Upper lobe of right lung (tissue), 1 donor: ENCODE measurements at regions not wholly inside any gene's neighbourhood (a gene's known extent, or its start where the extent isn't known, plus 50 kb on each side); places are given as distances from the start of the nearest gene placed in this dataset.

Experiments
- ATAC-seq: fragments of 200-7000 bp; cut with Tn5 transposase; one replicate; pipeline ENCODE4 v1.9.1; 2020; ENCODE audit warnings: mild to moderate bottlenecking, moderate library complexity
- DNase-seq: peaks from one replicate; pipeline ENCODE4 v3.0.0-alpha.2; 2020
- H3K27ac ChIP-seq: fragments of 200-600 bp; one replicate; pipeline ENCODE4 v1.8.0; 2022
- H3K27me3 ChIP-seq: fragments of 200-600 bp; one replicate; pipeline ENCODE4 v1.8.0; 2022; ENCODE audit warnings: mild to moderate bottlenecking
- H3K36me3 ChIP-seq: fragments of 200-600 bp; one replicate; pipeline ENCODE4 v1.8.0; 2022
- H3K4me1 ChIP-seq: fragments of 200-600 bp; one replicate; pipeline ENCODE4 v1.8.0; 2022
- H3K4me3 ChIP-seq: fragments of 200-600 bp; one replicate; pipeline ENCODE4 v1.8.0; 2022; ENCODE audit warnings: mild to moderate bottlenecking
- H3K9me3 ChIP-seq: fragments of 200-600 bp; one replicate; pipeline ENCODE4 v1.8.0; 2022
- intact Hi-C: fragments of 100-400 bp; cut with DNase I; formaldehyde crosslinking; loops from one replicate; pipeline ENCODE4 v1.11.0; 2022
- TF ChIP-seq, protein P1 (sequence below): fragments of 200-600 bp; IDR thresholded peaks from one replicate; pipeline ENCODE4 v1.8.0; 2022; ENCODE audit warnings: antibody characterized with exemption
- donor health status: DM: no; HTN: yes; CAD: no; lungs with severe emphysema.

- Histone ChIP-seq H3K4me3 (no peak overlapping the region), H3K9me3 (no peaks in the 10 kb centered on the region), H3K27me3 (no peaks in the 10 kb centered on the region), H3K36me3 (no peaks in the 10 kb centered on the region), H3K27ac (no peak overlapping the region), H3K4me1 (no peaks in the 10 kb centered on the region)
- no peak for DNase-seq
- intact Hi-C loops: no loop called here
- TF ChIP-seq, protein P1, sequence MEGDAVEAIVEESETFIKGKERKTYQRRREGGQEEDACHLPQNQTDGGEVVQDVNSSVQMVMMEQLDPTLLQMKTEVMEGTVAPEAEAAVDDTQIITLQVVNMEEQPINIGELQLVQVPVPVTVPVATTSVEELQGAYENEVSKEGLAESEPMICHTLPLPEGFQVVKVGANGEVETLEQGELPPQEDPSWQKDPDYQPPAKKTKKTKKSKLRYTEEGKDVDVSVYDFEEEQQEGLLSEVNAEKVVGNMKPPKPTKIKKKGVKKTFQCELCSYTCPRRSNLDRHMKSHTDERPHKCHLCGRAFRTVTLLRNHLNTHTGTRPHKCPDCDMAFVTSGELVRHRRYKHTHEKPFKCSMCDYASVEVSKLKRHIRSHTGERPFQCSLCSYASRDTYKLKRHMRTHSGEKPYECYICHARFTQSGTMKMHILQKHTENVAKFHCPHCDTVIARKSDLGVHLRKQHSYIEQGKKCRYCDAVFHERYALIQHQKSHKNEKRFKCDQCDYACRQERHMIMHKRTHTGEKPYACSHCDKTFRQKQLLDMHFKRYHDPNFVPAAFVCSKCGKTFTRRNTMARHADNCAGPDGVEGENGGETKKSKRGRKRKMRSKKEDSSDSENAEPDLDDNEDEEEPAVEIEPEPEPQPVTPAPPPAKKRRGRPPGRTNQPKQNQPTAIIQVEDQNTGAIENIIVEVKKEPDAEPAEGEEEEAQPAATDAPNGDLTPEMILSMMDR: no peak
- no peak for ATAC-seq
These were observed 539.9 kb downstream of the OLFM4 start for GRCh38 chr13:53568491-53568890.

DNA sequence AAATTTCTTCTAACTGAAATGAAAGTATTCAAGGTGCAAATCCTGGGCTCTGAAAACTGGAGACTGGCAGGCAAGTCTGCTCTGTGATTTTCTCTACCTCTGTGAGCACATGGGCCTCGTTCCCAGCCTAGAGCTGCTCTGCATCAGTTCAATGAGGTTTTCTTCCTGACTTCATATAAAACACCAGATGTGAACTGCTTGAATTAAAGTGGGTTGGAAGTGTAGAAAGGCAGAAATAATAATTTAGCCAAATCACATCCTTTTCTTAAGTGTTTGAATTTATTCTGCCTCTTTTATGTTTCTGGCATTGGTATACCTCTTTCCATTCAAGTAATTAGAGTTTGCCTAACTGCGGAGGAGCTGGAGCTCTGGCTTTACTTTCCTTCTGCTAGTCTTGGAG lies 540.8 kb downstream of the OLFM4 start:
- Histone ChIP-seq H3K4me3 (no peak overlapping the region), H3K27me3 (no peaks in the 10 kb centered on the region), H3K9me3 (no peaks in the 10 kb centered on the region), H3K4me1 (no peaks in the 10 kb centered on the region), H3K36me3 (no peaks in the 10 kb centered on the region), H3K27ac (no peak overlapping the region)
- TF ChIP-seq, protein P1: no peak
- ATAC-seq: no peak
- intact Hi-C loops: no loop called here
- DNase-seq: no peak

DNA sequence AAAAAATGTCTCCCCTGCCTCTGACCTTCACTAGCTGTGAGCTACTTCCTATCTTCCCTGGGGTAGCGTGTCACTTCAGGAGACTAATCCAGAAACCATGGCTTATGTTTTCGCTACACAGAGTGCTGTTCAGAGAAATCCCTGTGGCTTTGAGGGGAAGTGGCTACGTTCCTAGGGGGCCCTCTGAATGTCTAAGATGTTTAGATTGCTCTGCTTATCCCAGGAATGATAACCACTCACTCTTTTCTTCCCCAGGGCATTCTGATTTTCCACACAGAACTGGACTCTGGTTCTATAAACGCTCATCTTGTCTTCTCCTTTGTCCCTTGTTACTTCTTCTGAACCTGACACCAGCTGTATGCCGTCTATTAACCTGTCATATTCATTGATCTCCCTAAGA lies 572.5 kb downstream of the OLFM4 start:
- Histone ChIP-seq H3K27me3 (no peaks in the 10 kb centered on the region), H3K4me1 (no peaks in the 10 kb centered on the region), H3K27ac (no peak overlapping the region), H3K9me3 (no peaks in the 10 kb centered on the region), H3K4me3 (no peak overlapping the region), H3K36me3 (no peaks in the 10 kb centered on the region)
- ATAC-seq: no peak
- no peak for DNase-seq
- intact Hi-C loops: no loop called here
- TF ChIP-seq, protein P1: no peak

DNA sequence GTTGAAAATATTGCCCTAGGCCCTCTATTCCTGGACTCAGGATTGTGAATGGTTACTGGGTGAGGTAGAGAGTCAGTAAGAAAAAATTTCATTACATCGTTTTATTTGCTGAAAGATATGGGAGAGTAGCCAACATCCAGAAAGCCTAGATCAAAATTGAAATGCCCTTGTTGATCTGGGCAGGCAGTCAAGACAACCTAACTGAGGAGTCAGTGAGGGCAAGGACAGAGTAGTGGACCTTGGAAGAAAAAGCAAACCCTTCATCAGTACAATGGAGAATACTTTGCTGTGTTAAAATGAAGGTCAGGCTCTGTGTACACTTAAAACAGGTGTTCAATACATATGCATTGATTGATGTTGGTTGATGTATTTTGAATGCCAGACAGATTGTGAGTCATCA lies 576.7 kb downstream of the OLFM4 start:
- Histone ChIP-seq H3K4me1 (no peaks in the 10 kb centered on the region), H3K9me3 (no peaks in the 10 kb centered on the region), H3K36me3 (no peaks in the 10 kb centered on the region), H3K4me3 (no peak overlapping the region), H3K27me3 (no peaks in the 10 kb centered on the region), H3K27ac (no peak overlapping the region)
- ATAC-seq (no peak), DNase-seq (no peak)
- TF ChIP-seq, protein P1: no peak
- intact Hi-C loops: no loop called here

- H3K9me3 ChIP-seq: no peaks in the 10 kb centered on the region
- H3K27me3 ChIP-seq: no peaks in the 10 kb centered on the region
- intact Hi-C loops: no loop called here
- TF ChIP-seq, protein P1: no peak
- H3K4me3 ChIP-seq: no peak overlapping the region
- no peak overlapping the region for H3K27ac ChIP-seq
- no peaks in the 10 kb centered on the region for H3K36me3 ChIP-seq
- DNase-seq (no peak), ATAC-seq (no peak)
- H3K4me1 ChIP-seq: no peaks in the 10 kb centered on the region
These were observed 583.6 kb downstream of the OLFM4 start for GRCh38 chr13:53612200-53612599.

- DNase-seq: no peak
- TF ChIP-seq, protein P1: no peak
- no peak overlapping the region for H3K4me3 ChIP-seq
- no peaks in the 10 kb centered on the region for H3K36me3 ChIP-seq
- H3K9me3 ChIP-seq: no peaks in the 10 kb centered on the region
- no peaks in the 10 kb centered on the region for H3K27me3 ChIP-seq
- no peak for ATAC-seq
- no peaks in the 10 kb centered on the region for H3K4me1 ChIP-seq
- intact Hi-C loops: no loop called here
- no peak overlapping the region for H3K27ac ChIP-seq
These were observed 593.8 kb downstream of the OLFM4 start for GRCh38 chr13:53622456-53622855.
